Thyroid gland (tissue), 4 donors: ENCODE measurements at regions not wholly inside any gene's neighbourhood (a gene's known extent, or its start where the extent isn't known, plus 50 kb on each side); places are given as distances from the start of the nearest gene placed in this dataset.

Experiments
- CTCF ChIP-seq, 6 experiments: fragments of 200-600 bp in 3 of 6; fragments of 450-650 bp in 3 of 6; sonication (generic) in 3 of 6; IDR thresholded peaks; one replicate each; pipeline ENCODE4 v1.5.1; 2016 to 2019; ENCODE audit warnings: antibody characterized with exemption in 6 of 6, mild to moderate bottlenecking in 2 of 6, inconsistent platforms in 1 of 6, moderate library complexity in 1 of 6
- POLR2A ChIP-seq, 2 donors: fragments of 450-650 bp; IDR thresholded peaks; one replicate each; pipeline ENCODE4 v1.6.1; 2017; ENCODE audit warnings: antibody characterized with exemption in 2 of 2, mild to moderate bottlenecking in 2 of 2, moderate library complexity in 1 of 2

GRCh38 chr9:20250791-20251190 lies 371.5 kb downstream of the MLLT3 start:
- TF ChIP-seq CTCF (IDR thresholded peaks at IDR 0.05) (no peak), POLR2A (IDR thresholded peaks at IDR 0.05) (no peak)
